GM21825 (cell line): ENCODE measurements at regions not wholly inside any gene's neighbourhood (a gene's known extent, or its start where the extent isn't known, plus 50 kb on each side); places are given as distances from the start of the nearest gene placed in this dataset.
"Not testable (repeated sequence)": the region's sequence is repeated elsewhere in the genome, so short reads cannot be mapped to it uniquely, and the experiment has no call there.

Experiments
- ATAC-seq: cut with Tn5 transposase; IDR thresholded peaks from one replicate; pipeline ENCODE4 v1.9.1; 2021; ENCODE audit warnings: mild to moderate bottlenecking, moderate library complexity; ENCODE audit not compliant: unreplicated experiment

DNA sequence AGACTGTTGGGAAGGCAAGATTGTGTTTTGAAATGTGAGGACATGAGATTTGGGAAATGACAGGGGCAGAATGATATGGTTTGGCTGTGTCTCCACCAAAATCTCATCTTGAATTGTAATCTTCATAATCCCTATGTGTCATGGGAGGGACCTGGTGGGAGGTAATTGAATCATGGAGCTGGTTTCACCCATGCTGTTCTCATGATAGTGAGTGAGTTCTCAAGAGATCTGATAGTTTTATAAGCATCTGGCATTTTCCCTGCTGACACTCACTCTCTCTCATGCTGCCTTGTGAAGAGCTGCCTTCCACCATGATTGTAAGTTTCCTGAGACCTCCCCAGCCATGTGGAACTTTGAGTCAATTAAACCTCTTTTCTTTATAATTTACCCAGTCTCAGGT is 406.2 kb downstream of the KIF20B start:
- not testable (repeated sequence) for ATAC-seq

DNA sequence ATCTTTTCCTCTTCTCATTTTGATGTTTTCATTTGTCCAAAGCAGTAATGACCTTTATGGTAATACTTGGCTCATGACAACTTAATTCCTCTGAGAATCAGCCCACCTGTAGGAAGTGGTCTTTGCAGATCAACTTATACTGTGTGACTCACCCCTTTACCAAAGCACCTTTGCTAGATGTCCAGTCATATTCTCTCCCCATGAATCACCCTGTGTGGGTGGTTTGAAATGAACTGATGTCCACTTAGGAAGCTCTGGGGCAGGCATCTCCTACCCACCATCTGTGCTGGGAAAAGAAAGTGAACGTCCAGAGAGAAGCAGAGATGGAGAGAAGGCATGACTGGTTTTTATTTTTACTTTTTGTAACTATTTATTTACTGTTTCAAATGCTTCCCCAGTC is 410.3 kb downstream of the KIF20B start:
- ATAC-seq = no peak

DNA sequence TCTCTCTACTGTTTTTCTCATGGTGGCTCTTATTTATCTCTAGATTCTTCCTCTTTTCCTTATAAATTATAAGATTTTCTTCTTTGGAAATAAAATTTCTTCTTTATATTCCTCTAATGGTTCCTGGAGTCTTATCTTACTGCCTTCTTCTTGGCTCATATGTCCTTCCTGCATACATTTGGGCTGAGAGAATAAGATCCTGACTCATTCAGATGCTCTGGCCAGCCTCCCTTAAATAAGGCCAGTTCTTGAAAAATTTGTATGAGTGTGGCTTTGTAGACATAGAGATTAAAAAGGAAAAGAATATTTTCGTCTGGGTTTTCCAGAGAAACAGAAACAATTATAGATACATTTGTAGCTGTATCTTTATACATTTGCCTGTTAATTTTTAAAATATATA is 411.3 kb downstream of the KIF20B start:
- no peak for ATAC-seq

DNA sequence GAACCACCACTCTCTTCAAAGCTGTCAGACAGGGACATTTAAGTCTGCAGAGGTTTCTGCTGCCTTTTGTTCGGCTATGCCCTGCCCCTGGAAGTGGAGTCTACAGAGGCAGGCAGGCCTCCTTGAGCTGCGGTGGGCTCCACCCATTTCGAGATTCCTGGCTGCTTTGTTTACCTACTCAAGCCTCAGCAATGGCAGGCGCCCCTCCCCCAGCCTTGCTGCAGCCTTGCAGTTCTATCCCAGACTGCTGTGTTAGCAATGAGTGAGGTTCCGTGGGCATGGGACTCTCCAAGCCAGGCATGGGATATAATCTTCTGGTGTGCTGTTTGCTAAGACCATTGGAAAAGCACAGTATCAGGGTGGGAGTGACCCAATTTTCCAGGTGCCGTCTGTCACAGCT is 417.2 kb downstream of the KIF20B start:
- not testable (repeated sequence) for ATAC-seq

DNA sequence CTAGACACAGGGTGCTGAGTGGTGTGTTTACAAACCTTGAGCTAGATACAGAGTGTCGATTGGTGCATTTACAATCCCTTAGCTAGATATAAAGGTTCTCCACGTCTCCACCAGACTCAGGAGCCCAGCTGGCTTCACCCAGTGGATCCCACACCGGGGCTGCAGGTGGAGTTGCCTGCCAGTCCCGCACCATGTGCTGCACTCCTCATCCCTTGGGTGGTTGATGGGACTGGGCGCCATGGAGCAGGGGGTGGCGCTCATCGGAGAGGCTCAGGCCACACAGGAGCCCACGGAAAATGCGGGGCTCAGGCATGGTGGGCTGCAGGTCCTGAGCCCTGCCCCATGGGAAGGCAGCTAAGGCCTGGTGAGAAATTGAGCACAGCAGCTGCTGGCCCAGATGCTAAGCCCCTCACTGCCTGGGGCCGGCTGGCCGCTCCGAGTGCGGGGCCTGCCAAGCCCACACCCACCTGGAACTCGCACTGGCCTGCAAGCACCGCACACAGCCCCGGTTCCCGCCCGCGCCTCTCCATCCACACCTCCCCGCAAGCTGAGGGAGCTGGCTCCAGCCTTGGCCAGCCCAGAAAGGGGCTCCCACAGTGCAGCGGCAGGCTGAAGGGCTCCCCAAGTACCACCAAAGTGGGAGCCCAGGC is 418.4 kb downstream of the KIF20B start:
- ATAC-seq = not testable (repeated sequence)

DNA sequence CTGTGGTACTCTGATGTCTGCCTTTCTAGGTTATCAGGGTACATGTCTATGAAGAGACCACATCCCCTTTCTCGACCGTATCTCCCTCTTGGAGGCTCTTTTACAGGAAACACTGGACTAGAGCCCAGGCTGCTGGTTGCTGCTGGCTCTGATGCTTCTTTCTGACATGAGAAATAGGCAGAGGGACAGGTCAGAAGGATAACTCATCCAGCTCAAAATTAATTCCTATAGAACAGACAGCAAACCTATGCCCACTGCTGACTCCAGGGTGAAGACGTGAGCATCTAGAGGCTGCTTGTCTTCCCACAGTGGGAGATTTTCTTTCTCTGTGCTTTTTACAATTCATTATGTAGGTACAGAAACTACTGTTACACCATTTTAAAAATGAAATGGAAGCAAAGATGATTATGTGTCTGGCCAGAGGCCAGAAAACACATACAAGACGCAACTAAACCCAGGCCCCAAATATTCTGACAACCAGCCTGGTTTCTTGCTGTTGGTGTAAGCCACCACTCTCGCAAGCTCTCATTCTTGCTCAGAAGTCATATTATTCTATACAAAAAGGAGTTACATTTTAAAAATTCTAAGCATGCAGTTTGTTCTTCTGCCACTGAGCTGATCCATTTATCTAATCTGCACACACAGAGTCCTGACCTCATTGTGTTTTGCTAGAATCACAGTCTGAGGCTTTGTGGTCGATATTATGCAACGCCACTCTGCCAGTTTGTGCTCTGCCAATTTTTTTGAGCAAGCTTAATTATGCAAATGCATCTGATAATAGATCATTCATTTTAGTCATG is 424.3 kb downstream of the KIF20B start:
- no peak for ATAC-seq

DNA sequence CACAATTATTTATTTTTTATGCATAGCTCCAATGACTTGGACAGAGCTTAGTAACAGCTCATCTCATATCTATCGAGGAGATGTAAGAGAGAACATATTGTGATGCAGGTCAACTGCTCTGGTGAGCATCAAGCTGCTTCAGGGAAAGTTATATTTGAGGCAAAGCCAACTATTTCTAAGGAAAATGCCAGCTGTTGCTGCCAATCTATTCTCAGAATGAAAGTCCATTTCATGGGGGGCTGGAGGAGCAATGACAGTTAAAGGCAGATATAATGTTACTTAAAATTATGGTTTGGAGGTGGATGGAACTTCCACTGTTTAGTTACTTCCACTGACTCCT is 424.8 kb downstream of the KIF20B start:
- ATAC-seq = no peak

DNA sequence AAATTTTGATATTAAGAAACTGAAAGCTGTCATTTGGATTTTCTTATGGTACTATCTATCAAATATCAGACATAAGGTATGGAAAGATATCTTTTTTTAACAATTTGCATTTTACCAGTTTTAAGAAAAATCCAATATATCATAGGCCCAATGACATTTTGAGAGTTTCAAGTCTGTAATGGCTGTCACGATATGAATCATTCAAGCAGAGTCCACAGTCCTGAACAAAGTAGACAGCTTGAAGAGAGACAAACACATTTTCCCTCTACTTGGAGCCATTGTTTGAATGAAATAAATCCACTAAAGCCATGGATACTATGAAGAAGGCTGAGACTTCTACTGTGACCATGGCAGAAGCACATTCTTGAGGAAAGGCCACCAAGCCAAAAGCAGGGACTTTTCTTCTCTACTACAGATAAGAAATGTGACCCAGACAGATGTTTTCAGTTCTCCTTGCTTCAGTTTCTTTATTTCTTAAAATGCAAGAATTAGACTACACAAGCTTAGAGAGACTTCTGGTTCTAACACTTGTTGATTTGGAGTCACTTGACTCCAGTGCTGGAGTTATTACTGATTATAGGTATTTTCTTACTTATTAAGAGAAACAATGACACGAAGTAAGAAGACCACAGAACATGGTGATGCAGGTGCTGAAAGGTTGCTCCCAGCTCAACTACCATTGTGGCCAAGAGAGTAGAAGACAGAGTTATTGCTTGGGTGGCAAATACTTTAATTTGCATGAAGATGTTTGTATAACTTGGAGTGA is 429.1 kb downstream of the KIF20B start:
- peak; percentile 62 for ATAC-seq

DNA sequence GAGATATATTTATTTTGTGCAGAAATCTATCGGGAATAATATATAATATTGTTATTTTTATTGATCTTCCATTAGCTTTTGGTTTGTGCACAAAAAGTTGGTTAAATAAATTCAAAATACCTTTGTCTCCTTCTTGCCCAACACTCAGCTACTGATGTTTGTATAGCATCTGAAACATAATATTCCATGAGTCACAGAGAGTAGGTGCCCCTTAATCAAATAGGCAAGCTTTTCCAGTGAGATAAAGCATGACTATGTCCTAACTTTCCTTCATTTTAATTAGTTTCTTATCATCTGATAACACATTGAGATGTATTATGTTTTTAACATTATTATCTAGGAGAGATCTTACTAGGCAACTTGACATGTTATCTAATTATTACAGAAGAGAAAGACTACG is 432.2 kb downstream of the KIF20B start:
- ATAC-seq = no peak

DNA sequence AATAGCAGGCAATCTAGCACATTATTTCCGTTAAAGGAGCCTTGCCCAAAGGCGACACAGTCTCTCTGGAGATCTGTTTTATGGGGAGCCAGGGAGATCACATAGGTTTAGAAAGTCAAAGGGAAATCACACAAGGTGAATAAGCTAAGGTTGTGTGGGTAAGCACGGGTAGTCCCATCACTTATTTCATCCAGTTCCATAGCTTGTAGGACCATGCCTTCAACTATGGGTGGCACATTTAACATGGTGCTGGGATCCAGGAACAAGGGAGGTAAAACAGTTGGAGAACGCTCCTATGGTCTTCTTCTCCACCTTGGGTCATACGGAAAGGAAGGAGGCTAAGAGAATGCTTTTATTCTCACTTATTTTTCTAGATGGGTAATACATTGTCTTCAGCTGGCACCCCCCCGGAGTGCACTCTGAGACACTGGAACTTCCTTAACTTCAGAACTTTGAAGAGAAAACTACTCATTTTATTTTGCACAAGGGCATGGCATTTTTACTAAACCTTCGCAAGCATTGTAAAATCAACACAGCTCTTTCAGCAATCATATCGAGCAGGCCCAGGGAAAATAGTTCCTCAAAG is 435.4 kb downstream of the KIF20B start:
- ATAC-seq = no peak

DNA sequence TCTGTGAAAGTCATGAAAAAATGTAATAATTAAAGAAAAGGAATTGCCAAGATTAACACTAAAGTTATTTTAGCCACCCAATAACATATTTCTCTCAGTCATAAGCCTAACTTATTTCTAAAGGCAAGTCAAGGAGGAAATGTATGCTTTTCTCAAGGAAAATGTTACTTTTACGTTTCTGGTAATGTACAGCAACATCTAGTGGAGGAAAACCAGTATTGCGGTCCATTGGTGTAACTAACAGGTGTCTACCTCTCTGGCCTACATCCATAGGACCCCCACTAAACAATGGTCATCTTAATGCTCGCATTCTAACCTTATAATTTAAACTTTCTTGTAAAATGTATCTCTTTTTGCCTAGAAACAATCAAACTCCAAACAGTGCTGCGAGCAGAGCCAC is 437.5 kb downstream of the KIF20B start:
- no peak for ATAC-seq

DNA sequence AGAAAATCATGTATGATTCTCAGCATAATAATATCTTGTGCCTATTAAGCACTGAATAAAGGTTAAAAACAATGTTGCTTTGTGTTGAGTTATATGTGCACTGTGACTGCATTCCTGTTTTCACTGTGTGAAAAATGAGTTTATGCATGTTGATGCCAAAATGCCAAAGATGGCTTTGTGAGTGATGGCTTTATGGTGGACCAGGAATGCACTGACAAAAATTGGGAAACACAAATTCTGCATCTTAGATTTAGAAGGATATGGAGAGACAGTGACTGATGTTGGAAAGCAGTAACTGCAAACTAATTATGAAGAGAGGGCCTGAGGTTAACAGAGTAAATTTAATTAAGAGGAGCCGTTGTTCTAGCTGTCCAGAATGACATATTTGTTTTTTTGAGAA is 440.4 kb downstream of the KIF20B start:
- ATAC-seq = no peak

DNA sequence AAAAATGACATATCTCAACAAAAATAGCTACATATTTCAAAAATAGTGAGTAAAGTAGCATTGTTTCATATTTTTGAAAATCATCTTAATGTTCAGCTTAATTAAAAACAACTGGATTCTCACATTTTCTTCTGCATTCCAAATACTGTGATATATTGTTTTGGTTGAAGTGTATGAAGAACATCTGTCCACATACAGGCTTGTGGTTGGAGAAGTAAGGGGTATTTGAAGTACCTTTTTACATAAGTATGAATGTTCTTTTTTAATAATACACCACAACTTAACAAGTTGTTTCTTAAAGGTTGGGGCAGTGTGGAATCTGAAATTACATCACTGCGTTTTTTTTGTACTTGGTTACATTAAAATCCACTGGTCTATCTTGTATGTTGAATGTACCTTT is 442.5 kb downstream of the KIF20B start:
- no peak for ATAC-seq

DNA sequence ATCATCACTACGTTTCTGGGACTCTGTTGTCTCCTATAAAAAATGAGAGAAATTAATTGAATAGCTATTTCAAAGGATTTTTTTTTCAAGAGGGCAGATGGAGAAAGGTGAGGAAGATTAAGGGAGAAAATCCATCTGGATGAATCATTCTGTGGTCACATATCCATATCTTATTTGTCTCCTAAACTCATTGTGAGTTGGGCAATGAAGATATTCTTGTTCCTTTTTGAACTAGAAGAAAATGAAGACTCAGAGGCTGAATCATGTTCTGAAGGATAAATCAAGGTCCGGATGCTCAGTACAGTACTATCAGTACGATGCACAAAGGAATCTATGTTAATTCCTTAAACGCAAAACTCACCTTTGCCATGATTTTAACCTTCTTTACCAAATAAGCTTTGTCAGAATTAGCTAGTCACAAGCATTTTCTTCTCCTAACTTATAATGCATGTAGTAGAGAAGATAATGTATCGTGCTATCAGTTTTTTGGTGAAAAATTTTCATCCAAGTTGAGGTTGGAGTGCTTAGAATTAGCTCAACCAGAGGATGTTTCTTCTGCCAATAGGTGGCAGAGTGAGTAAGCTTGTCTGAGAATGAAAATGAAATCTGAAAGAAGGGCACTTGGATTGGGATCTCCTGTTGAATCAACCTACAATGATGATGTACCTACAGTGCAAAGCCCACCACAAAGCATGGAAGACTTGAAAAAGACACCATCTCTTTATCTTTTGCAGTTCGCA is 446.9 kb downstream of the KIF20B start:
- ATAC-seq = no peak

DNA sequence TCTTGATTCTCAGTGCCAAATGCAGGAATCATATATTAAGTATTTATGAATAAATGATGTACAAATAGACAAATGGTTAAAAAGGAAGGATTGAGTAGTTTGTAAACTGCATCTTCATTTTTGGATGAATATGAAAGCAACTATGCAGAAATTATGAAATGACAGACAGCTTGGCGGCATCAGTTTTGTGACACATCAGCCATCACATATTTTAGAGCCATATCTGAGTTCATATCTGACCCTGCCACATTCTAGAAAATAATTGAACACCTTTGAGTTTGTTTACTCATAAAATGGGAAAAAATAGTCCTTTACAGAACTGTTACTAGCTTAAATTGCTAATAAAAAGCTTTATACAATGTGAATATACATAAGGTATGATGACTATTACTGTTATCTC is 448.2 kb downstream of the KIF20B start:
- ATAC-seq = no peak

DNA sequence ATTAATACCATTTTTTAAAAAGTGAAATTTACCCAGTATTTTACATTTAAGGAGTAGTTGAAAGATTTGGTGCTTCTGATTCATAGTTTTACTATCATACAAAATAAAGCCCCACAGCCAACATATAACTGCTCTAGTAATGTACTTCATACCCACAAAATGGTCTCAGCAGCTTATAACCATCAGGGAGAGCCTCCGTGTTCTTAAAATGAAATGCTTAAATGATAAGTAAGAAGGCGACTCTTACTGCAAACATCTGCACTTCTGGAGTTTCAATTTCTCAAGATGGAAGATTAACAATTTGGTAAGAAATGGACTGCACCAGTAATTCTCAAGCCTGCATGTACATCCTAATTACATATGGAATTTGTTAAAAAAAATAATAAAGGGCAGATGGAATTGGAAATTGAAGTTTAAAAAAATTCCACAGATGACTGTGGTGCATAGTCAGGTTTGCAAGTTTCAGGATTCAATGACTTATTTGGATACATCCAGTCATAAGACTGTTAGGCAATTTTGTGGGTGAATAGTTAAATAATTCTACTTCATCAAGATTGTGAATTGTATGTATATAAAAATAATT is 461.0 kb downstream of the KIF20B start:
- ATAC-seq = no peak

DNA sequence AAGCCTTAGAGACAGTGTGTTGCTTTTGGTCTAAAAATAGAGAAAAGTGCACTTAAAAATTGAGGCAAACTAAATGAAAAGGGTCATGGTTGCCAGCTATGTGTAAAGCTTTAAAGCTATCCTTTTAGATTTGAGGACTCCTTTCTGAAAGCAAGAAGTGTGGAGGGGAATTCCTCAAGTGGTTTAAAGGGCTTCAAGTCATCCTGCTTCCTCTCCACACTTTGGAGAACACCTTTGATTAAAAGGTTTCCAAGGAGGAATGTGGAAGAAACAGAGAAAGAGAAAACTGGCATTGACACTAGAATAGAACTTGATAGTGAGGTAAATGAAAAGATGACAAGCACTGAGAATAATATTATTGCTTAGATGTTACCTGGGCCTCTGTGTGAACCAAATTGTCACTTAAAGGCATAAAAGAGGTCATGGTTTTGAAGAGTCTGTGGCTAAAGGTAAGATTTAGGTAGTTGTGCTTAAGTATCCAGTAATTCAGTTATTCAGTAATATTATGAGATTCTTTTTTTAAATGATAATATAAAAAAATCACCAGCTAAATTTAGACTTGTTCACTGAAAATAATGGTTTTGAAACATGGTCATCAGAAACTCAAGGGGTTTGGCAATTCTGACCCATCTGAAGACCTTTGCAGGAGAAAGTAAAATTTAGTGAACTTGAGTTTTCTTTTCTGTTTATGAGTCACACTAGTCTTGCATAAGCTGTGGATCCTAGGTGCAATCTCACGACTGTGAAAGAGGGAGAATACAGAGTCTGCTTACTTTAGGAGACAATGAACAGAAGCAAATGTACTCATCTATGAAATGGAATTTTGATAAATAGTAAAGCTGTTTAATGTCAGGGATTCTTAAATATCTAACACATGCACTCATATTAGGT is 466.0 kb downstream of the KIF20B start:
- peak; percentile 66 for ATAC-seq

DNA sequence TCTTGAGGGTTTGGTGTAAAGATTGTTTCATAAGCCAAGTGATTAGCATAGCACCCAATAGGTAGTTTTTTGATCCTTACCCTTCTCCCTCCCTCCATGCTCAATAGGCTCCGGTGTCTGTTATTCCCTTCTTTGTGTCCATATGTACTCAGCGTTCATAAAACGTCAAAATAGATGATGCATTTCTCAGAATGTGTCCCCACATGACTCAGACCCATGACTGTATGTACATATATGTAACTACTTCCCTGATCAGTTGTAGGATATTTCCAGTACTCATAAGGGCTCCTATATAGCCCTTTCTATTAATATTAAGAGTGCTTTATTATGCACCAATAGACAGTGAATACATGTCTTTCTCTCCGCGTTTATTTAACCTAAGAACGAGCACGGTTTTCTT is 466.9 kb downstream of the KIF20B start:
- ATAC-seq = no peak

DNA sequence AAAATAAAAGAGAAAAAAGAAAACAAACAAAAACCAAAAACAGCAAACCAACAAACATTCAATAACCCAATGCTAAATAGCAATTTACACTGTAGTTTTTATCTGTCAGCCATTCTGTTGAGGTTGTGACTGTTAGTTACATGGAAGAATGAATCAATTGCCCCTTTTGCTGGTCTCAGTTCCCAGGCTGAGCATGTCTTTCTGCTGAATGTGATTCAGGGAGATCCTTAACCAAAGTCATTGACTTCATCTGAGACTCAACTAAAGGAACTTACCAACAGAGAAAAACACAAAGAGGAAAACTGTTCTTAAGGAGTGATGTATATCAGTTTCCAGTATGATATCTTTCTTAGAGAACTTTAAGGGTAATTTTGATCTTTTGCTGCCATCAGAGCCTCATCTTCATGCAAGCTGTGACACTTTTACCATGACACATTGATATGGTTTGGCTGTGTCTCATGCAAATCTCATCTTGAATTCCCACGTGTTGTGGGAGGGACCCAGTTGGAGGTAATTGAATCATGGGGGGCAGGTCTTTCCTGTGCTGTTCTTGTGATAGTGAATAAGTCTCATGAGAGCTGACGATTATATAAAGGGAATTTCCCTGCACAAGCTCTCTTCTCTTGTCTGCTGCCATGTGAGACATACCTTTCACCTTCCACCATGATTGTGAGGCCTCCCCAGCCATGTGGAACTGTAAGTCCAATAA is 469.8 kb downstream of the KIF20B start:
- ATAC-seq = no peak
